ENCODE measurements at regions not wholly inside any gene's neighbourhood (a gene's known extent, or its start where the extent isn't known, plus 50 kb on each side); places are given as distances from the start of the nearest gene placed in this dataset.

DNA sequence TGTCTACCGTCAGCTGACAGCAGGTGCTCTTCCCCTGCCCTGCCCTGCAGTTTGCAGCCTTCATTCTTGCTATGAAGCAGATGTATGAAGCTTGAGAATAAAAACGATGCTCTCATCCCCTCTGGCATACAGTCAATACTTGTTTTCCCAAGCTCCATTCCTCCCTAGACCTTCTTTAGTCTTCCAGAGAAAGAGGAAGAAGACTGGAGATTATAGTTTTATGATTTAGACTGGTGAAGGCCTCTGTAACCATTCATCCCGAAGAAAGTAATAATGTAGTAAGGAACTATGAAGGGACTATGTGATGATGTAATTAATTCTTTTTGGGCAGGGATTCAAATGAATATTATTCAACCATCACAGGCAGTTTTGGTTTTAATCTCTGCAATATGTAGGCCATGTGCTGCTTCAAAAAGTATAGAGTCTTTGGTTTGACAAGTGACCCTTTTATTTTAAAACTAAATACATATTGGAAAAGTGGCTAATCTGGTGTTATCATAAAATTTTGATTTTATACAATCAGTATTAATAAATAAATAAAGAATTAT, 242.4 kb upstream of the KIAA1217 start:
- BruUV-seq (replicated peaks) = no TSS peak
- FAIRE-seq = no peak

GRCh38 chr10:23968301-23968700, 240.6 kb upstream of the KIAA1217 start:
- Histone ChIP-seq H3K4me3 (replicated peaks in 1 of 3; ENCODE audit: insufficient read depth in 1 of 3, low read depth in 1 of 3, low read length in 3 of 3) (no peak overlapping the region), H3K9me1 (replicated peaks; ENCODE audit: control insufficient read depth, extremely low read depth, insufficient read depth, low read length) (no peaks in the 10 kb centered on the region), H2AFZ (ENCODE audit: low read depth, low read length) (no peak overlapping the region), H3K36me3 (ENCODE audit: control insufficient read depth in 2 of 2, extremely low read depth in 1 of 2, insufficient read depth in 2 of 2, low read length in 2 of 2) (no peaks in the 10 kb centered on the region), H4K20me1 (replicated peaks; ENCODE audit: control insufficient read depth, extremely low read depth, insufficient read depth, low read length) (no peaks in the 10 kb centered on the region), H3K79me2 (ENCODE audit: control insufficient read depth, insufficient read depth, low read length) (no peaks in the 10 kb centered on the region), H3K27ac (ENCODE audit: insufficient read depth, low read depth, low read length) (no peak overlapping the region), H3K27me3 (ENCODE audit: control insufficient read depth in 2 of 2, insufficient read depth in 2 of 2, low read length in 2 of 2) (no peaks in the 10 kb centered on the region), H3K4me1 (ENCODE audit: control insufficient read depth, extremely low read depth, insufficient read depth, low read length) (no peaks in the 10 kb centered on the region), H3K9me3 (replicated peaks; ENCODE audit: control insufficient read depth, insufficient read depth, low read length) (peaks cover 2% of the 10 kb centered on the region), H3K9ac (replicated peaks; ENCODE audit: extremely low read depth, insufficient read depth, low read length) (no peak overlapping the region), H3K4me2 (ENCODE audit: insufficient read depth, low read length) (no peak overlapping the region)
- CTCF ChIA-PET = no interaction called here
- TF ChIP-seq EZH2 (IDR thresholded peaks at IDR 0.05; ENCODE audit: borderline replicate concordance, low read depth, low read length, severe bottlenecking) = no peak
- no peak for TF ChIP-seq CTCF (IDR thresholded peaks at IDR 0.05; ENCODE audit: extremely low read depth in 1 of 2, insufficient read depth in 1 of 2, low read depth in 1 of 2, low read length in 2 of 2)
- no peak for TF ChIP-seq JUN (IDR thresholded peaks at IDR 0.05; ENCODE audit: borderline replicate concordance, insufficient read depth, insufficient read length, low read depth)
- TF ChIP-seq POLR2A (IDR thresholded peaks at IDR 0.05; ENCODE audit: low read depth, low read length) = no peak
- intact Hi-C loops (cut with micrococcal nuclease) = no loop called here
- no peak for FAIRE-seq
- BruUV-seq (replicated peaks) = no TSS peak
- dilution Hi-C loops (cut with MboI; ENCODE audit: extremely low pct_ligation_motif_present, low sequenced_read_pairs) = no loop called here
- POLR2A ChIA-PET = no interaction called here
- no peak for DNase-seq (ENCODE audit: low read depth, low spot score)

More for the DNA sequence above, 242.4 kb upstream of the KIAA1217 start:
- TF ChIP-seq, protein P1, sequence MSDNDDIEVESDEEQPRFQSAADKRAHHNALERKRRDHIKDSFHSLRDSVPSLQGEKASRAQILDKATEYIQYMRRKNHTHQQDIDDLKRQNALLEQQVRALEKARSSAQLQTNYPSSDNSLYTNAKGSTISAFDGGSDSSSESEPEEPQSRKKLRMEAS (IDR thresholded peaks at IDR 0.05; ENCODE audit: insufficient read depth, insufficient read length) = no peak
- no peak for TF ChIP-seq MYC (IDR thresholded peaks at IDR 0.05; ENCODE audit: low read depth, low read length)
- intact Hi-C loops (cut with micrococcal nuclease) (no loop called here), dilution Hi-C loops (cut with MboI; ENCODE audit: extremely low pct_ligation_motif_present, low sequenced_read_pairs) (no loop called here)
- H3K4me1 ChIP-seq (ENCODE audit: control insufficient read depth, extremely low read depth, insufficient read depth, low read length) = no peaks in the 10 kb centered on the region
- no peaks in the 10 kb centered on the region for H3K36me3 ChIP-seq (ENCODE audit: control insufficient read depth in 2 of 2, extremely low read depth in 1 of 2, insufficient read depth in 2 of 2, low read length in 2 of 2)
- no peak for DNase-seq (ENCODE audit: low read depth, low spot score)
- ChIA-PET CTCF (no interaction called here), POLR2A (no interaction called here)
- no peak overlapping the region for H2AFZ ChIP-seq (ENCODE audit: low read depth, low read length)
- H4K20me1 ChIP-seq (replicated peaks; ENCODE audit: control insufficient read depth, extremely low read depth, insufficient read depth, low read length) = no peaks in the 10 kb centered on the region
- no peak overlapping the region for H3K9ac ChIP-seq (replicated peaks; ENCODE audit: extremely low read depth, insufficient read depth, low read length)
- H3K4me3 ChIP-seq (replicated peaks in 1 of 3; ENCODE audit: insufficient read depth in 1 of 3, low read depth in 1 of 3, low read length in 3 of 3) = no peak overlapping the region
- no peaks in the 10 kb centered on the region for H3K79me2 ChIP-seq (ENCODE audit: control insufficient read depth, insufficient read depth, low read length)
- no peaks in the 10 kb centered on the region for H3K27me3 ChIP-seq (ENCODE audit: control insufficient read depth in 2 of 2, insufficient read depth in 2 of 2, low read length in 2 of 2)
- H3K27ac ChIP-seq (ENCODE audit: insufficient read depth, low read depth, low read length) = no peak overlapping the region
- no peak overlapping the region for H3K4me2 ChIP-seq (ENCODE audit: insufficient read depth, low read length)
- H3K9me3 ChIP-seq (replicated peaks; ENCODE audit: control insufficient read depth, insufficient read depth, low read length) = peaks cover 2% of the 10 kb centered on the region
- H3K9me1 ChIP-seq (replicated peaks; ENCODE audit: control insufficient read depth, extremely low read depth, insufficient read depth, low read length) = no peaks in the 10 kb centered on the region
